GM12878 (cell line): ENCODE measurements at regions not wholly inside any gene's neighbourhood (a gene's known extent, or its start where the extent isn't known, plus 50 kb on each side); places are given as distances from the start of the nearest gene placed in this dataset.

ENCODE experiments used
- ATAC-seq: fragments of 200-7000 bp; cut with Tn5 transposase; 3 replicates; pipeline ENCODE4 v1.9.1; 2020; ENCODE audit warnings: mild to moderate bottlenecking, moderate library complexity
- BruUV-seq: library from RNA; stranded (reverse); fragments of 400-500 nt; replicated peaks from 2 replicates; lab custom pipeline; 2021; lab: Mats Ljungman, UMichigan
- CTCF ChIA-PET: fragments of 300-600 bp; sonication (Branson Sonifier 250); formaldehyde crosslinking; extraction: SDS; loops from one replicate; lab custom pipeline; 2021; ENCODE audit warnings: inconsistent platforms; lab: Yijun Ruan, JAX
- POLR2A ChIA-PET: fragments of 350-600 bp; formaldehyde crosslinking; extraction: SDS; loops from one replicate; lab custom pipeline; 2021; ENCODE audit warnings: inconsistent platforms; lab: Charles Lee
- RAD21 ChIA-PET: fragments of 300-600 bp; sonication (Branson Sonifier 250); formaldehyde crosslinking; loops from one replicate; lab custom pipeline; 2023; ENCODE audit warnings: antibody characterized with exemption; ENCODE audit not compliant: unreplicated experiment; lab: Charles Lee
- SMC1A ChIA-PET: fragments of 300-600 bp; sonication (Branson Sonifier 250); formaldehyde crosslinking; loops from one replicate; lab custom pipeline; 2023; ENCODE audit not compliant: unreplicated experiment, uncharacterized antibody; lab: Charles Lee
- DNase-seq: peaks from one replicate; pipeline ENCODE4 v3.0.0-alpha.2; 2011; ENCODE audit warnings: low read depth, low spot score
- FAIRE-seq: peaks from 3 replicates; lab custom pipeline; 2011; peaks lifted over from hg19 to GRCh38; lab: Jason Lieb, UNC
- H2AFZ ChIP-seq: 2 replicates; pipeline ENCODE4 v1.6.0; 2011; ENCODE audit warnings: low read depth, low read length, control low read depth; ENCODE audit not compliant: control insufficient read depth
- H3K27ac ChIP-seq: 2 replicates; pipeline ENCODE4 v1.5.1; 2011; ENCODE audit warnings: control low read depth; ENCODE audit not compliant: control insufficient read depth, insufficient read depth
- H3K27me3 ChIP-seq, 2 experiments: replicated peaks in 1 of 2; 2 replicates each; pipeline versions ENCODE4 v1.6.0 to v1.6.1; 2011; ENCODE audit warnings: low read length in 1 of 2; ENCODE audit not compliant: control insufficient read depth in 2 of 2, insufficient read depth in 2 of 2
- H3K36me3 ChIP-seq, 2 experiments: 2 replicates each; pipeline ENCODE4 v1.5.1; 2011; ENCODE audit warnings: low read length in 1 of 2; ENCODE audit not compliant: control insufficient read depth in 2 of 2, insufficient read depth in 2 of 2
- H3K4me1 ChIP-seq: 2 replicates; pipeline ENCODE4 v1.6.1; 2011; ENCODE audit warnings: mild to moderate bottlenecking, low read length, moderate library complexity, mixed read lengths; ENCODE audit not compliant: control insufficient read depth, insufficient read depth
- H3K4me2 ChIP-seq: 2 replicates; pipeline ENCODE4 v1.6.0; 2011; ENCODE audit warnings: control low read depth; ENCODE audit not compliant: control insufficient read depth, insufficient read depth
- H3K4me3 ChIP-seq: fragments of 200-600 bp; sonication (generic); 2 replicates; pipeline ENCODE4 v1.5.1; 2016
- H3K79me2 ChIP-seq: 2 replicates; pipeline ENCODE4 v1.6.0; 2011; ENCODE audit warnings: low read length; ENCODE audit not compliant: control insufficient read depth, insufficient read depth
- H3K9ac ChIP-seq: 2 replicates; pipeline ENCODE4 v1.8.0; 2011; ENCODE audit warnings: low read length, control low read depth, mixed read lengths; ENCODE audit not compliant: control insufficient read depth, insufficient read depth
- H3K9me3 ChIP-seq: replicated peaks from 3 replicates; pipeline ENCODE4 v1.5.1; 2011; ENCODE audit warnings: mild to moderate bottlenecking, low read length; ENCODE audit not compliant: control insufficient read depth, insufficient read depth
- H4K20me1 ChIP-seq: 2 replicates; pipeline ENCODE4 v1.6.0; 2011; ENCODE audit not compliant: control insufficient read depth, insufficient read depth
- CBFB ChIP-seq: IDR thresholded peaks from 2 replicates; pipeline ENCODE4 v1.6.1; 2016; ENCODE audit warnings: antibody characterized with exemption, low read depth
- GATAD2B ChIP-seq: fragments of 450-650 bp; conservative IDR thresholded peaks from 2 replicates; pipeline ENCODE4 v1.6.1; 2017; ENCODE audit warnings: low read depth, mild to moderate bottlenecking, moderate library complexity
- KAT2A ChIP-seq: conservative IDR thresholded peaks from 2 replicates; pipeline ENCODE4 v1.6.1; 2011; ENCODE audit warnings: low read depth, low read length; ENCODE audit not compliant: control insufficient read depth
- MEF2A ChIP-seq: IDR thresholded peaks from 2 replicates; pipeline ENCODE4 v1.6.1; 2011; ENCODE audit warnings: low read depth, mild to moderate bottlenecking, low read length, moderate library complexity; ENCODE audit not compliant: insufficient read depth
- NFXL1 ChIP-seq: fragments of 450-650 bp; IDR thresholded peaks from 2 replicates; pipeline ENCODE4 v1.6.1; 2017; ENCODE audit warnings: antibody characterized with exemption, mild to moderate bottlenecking, borderline replicate concordance
- NFYA ChIP-seq: IDR thresholded peaks from 2 replicates; pipeline ENCODE4 v1.6.1; 2011; ENCODE audit warnings: low read depth, mild to moderate bottlenecking, low read length, improper control_type of control experiment, borderline replicate concordance
- NFYB ChIP-seq: IDR thresholded peaks from 2 replicates; pipeline ENCODE4 v1.6.1; 2011; ENCODE audit warnings: low read depth, mild to moderate bottlenecking, low read length, improper control_type of control experiment, moderate library complexity; ENCODE audit not compliant: insufficient read depth
- POLR2A ChIP-seq: IDR thresholded peaks from 2 replicates; pipeline ENCODE4 v1.6.1; 2011; ENCODE audit warnings: low read depth, mild to moderate bottlenecking, low read length
- SUZ12 ChIP-seq: fragments of 200-600 bp; sonication (generic); IDR thresholded peaks from one replicate; pipeline ENCODE4 v1.6.1; 2018; ENCODE audit warnings: antibody characterized with exemption, mild to moderate bottlenecking; ENCODE audit not compliant: unreplicated experiment
- TAF1 ChIP-seq: IDR thresholded peaks from 2 replicates; pipeline ENCODE4 v1.6.1; 2011; ENCODE audit warnings: mild to moderate bottlenecking, low read depth, low read length, borderline replicate concordance
- ZNF384 ChIP-seq: IDR thresholded peaks from 2 replicates; pipeline ENCODE4 v1.6.1; 2012; ENCODE audit warnings: low read depth, mild to moderate bottlenecking, low read length, improper control_type of control experiment, borderline replicate concordance
- ZSCAN29 ChIP-seq: fragments of 450-650 bp; IDR thresholded peaks from 2 replicates; pipeline ENCODE4 v1.6.1; 2017; ENCODE audit warnings: mild to moderate bottlenecking, moderate library complexity
- WGBS: methylation state at CpG from one replicate; pipeline ENCODE4 v1.1.6; 2016; ENCODE audit warnings: low lambda C conversion rate; ENCODE audit not compliant: insufficient replicate concordance, insufficient coverage; ENCODE audit errors: missing lambda C conversion rate; 5-methylcytosine and 5-hydroxymethylcytosine counted together
- in situ Hi-C: fragments of 300-500 bp; cut with MboI; formaldehyde crosslinking; loops from 9 replicates; pipeline ENCODE4 v1.14.3; 2018; ENCODE audit warnings: mixed read lengths
- intact Hi-C: fragments of 100-400 bp; cut with micrococcal nuclease; formaldehyde crosslinking; loops from one replicate; pipeline ENCODE4 v1.14.2; 2022; ENCODE audit not compliant: unreplicated experiment
- TF ChIP-seq, protein P1 (sequence below): fragments of 450-650 bp; IDR thresholded peaks from 2 replicates; pipeline ENCODE4 v1.6.1; 2017; ENCODE audit warnings: borderline replicate concordance
- TF ChIP-seq, protein P2 (sequence below): fragments of 450-650 bp; IDR thresholded peaks from 2 replicates; pipeline ENCODE4 v1.6.1; 2017; ENCODE audit warnings: mild to moderate bottlenecking, moderate library complexity
- TF ChIP-seq, protein P3 (sequence below): IDR thresholded peaks from 2 replicates; pipeline ENCODE4 v1.6.1; 2012; ENCODE audit warnings: low read length, inconsistent platforms

DNA sequence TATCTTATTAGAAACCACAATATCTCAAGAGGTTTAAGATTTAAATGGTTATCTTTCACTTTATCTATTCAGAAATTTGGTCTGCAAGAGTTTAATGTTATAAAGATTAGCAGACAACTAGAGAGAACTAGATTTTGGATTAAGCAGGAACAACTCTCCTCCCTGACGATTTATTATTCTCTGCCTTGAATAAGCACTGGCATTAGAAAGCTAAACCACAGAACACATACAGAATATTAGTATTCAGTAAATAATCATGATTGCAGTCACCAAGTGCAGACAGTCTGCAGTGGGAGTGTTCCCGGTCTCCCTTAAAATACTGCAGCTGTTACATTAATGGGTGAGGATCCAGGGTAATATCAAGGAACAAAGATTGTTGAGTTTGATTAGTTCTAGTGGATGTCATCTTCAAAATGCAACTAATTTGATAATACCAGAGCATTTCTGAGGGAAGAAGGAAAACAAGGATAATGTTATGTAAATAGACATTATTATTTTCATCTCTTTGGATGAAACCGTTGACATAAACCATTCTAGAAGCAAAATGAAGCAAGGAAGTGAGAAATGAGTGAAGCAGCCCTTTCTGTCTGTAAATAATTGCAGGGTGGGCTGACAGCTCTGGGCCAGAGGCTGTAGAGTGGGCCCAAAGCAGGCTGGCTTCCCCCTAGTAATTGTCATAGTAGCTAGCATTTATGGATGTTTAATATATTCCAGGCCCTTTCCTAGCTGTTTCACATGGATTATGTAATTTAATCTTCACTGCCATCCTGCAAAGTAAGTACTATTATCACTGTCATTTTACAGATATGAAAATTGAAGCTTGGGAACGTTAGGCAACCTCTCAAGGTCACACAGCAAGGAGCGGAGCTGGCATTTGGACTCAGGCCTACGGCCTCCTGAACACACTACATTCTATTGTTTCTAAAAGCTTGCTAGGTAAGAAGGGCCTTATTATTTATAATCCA is 79.4 kb downstream of the DYRK2 start:
- ChIA-PET RAD21 (no interaction called here), POLR2A (no interaction called here), CTCF (interaction anchor here (0.6 kb wide), 1 partner anchor 71 kb away, joined by 3 read pairs; no protein-coding TSS in a partner anchor), SMC1A (interaction anchor here (1.3 kb wide), 1 partner anchor 17 kb away, joined by 3 read pairs; no protein-coding TSS in a partner anchor)
- DNase-seq (no peak), FAIRE-seq (no peak), ATAC-seq (no peak)
- BruUV-seq: no TSS peak
- in situ Hi-C loops (no loop called here), intact Hi-C loops (no loop called here)
- Histone ChIP-seq H3K27ac (no peak overlapping the region), H3K9me3 (no peaks in the 10 kb centered on the region), H3K9ac (no peak overlapping the region), H3K4me3 (no peak overlapping the region), H3K27me3 (peaks cover 0 to 2% of the 10 kb centered on the region in 2 experiments; a peak in 2 of 4 replicates), H3K79me2 (no peaks in the 10 kb centered on the region), H2AFZ (no peak overlapping the region), H3K4me2 (no peak overlapping the region), H3K36me3 (no peaks in the 10 kb centered on the region), H4K20me1 (no peaks in the 10 kb centered on the region), H3K4me1 (no peaks in the 10 kb centered on the region)
- 60% methylated on average over 6 of the region's 6 CpGs for WGBS
- TF ChIP-seq KAT2A (no peak), NFYB (no peak), GATAD2B (no peak), ZSCAN29 (no peak), CBFB (no peak), NFXL1 (no peak), SUZ12 (no peak), NFYA (no peak), POLR2A (no peak), MEF2A (no peak), TAF1 (no peak), ZNF384 (no peak)
- TF ChIP-seq, protein P1, sequence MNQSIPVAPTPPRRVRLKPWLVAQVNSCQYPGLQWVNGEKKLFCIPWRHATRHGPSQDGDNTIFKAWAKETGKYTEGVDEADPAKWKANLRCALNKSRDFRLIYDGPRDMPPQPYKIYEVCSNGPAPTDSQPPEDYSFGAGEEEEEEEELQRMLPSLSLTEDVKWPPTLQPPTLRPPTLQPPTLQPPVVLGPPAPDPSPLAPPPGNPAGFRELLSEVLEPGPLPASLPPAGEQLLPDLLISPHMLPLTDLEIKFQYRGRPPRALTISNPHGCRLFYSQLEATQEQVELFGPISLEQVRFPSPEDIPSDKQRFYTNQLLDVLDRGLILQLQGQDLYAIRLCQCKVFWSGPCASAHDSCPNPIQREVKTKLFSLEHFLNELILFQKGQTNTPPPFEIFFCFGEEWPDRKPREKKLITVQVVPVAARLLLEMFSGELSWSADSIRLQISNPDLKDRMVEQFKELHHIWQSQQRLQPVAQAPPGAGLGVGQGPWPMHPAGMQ: no peak
- TF ChIP-seq, protein P2, sequence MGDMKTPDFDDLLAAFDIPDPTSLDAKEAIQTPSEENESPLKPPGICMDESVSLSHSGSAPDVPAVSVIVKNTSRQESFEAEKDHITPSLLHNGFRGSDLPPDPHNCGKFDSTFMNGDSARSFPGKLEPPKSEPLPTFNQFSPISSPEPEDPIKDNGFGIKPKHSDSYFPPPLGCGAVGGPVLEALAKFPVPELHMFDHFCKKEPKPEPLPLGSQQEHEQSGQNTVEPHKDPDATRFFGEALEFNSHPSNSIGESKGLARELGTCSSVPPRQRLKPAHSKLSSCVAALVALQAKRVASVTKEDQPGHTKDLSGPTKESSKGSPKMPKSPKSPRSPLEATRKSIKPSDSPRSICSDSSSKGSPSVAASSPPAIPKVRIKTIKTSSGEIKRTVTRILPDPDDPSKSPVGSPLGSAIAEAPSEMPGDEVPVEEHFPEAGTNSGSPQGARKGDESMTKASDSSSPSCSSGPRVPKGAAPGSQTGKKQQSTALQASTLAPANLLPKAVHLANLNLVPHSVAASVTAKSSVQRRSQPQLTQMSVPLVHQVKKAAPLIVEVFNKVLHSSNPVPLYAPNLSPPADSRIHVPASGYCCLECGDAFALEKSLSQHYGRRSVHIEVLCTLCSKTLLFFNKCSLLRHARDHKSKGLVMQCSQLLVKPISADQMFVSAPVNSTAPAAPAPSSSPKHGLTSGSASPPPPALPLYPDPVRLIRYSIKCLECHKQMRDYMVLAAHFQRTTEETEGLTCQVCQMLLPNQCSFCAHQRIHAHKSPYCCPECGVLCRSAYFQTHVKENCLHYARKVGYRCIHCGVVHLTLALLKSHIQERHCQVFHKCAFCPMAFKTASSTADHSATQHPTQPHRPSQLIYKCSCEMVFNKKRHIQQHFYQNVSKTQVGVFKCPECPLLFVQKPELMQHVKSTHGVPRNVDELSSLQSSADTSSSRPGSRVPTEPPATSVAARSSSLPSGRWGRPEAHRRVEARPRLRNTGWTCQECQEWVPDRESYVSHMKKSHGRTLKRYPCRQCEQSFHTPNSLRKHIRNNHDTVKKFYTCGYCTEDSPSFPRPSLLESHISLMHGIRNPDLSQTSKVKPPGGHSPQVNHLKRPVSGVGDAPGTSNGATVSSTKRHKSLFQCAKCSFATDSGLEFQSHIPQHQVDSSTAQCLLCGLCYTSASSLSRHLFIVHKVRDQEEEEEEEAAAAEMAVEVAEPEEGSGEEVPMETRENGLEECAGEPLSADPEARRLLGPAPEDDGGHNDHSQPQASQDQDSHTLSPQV: no peak
- TF ChIP-seq, protein P3, sequence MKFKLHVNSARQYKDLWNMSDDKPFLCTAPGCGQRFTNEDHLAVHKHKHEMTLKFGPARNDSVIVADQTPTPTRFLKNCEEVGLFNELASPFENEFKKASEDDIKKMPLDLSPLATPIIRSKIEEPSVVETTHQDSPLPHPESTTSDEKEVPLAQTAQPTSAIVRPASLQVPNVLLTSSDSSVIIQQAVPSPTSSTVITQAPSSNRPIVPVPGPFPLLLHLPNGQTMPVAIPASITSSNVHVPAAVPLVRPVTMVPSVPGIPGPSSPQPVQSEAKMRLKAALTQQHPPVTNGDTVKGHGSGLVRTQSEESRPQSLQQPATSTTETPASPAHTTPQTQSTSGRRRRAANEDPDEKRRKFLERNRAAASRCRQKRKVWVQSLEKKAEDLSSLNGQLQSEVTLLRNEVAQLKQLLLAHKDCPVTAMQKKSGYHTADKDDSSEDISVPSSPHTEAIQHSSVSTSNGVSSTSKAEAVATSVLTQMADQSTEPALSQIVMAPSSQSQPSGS: no peak
